NT2/D1 (cell line): ENCODE measurements at regions not wholly inside any gene's neighbourhood (a gene's known extent, or its start where the extent isn't known, plus 50 kb on each side); places are given as distances from the start of the nearest gene placed in this dataset.

Experiments used
- DNase-seq: peaks from one replicate; pipeline ENCODE4 v3.0.0-alpha.2; 2011; ENCODE audit warnings: low read depth, low spot score
- H3K27me3 ChIP-seq: 2 replicates; pipeline ENCODE4 v1.6.0; 2011; ENCODE audit warnings: mild to moderate bottlenecking; ENCODE audit not compliant: insufficient read length, insufficient read depth
- H3K36me3 ChIP-seq: 2 replicates; pipeline ENCODE4 v1.6.1; 2011; ENCODE audit warnings: mild to moderate bottlenecking, low read length, mixed read lengths; ENCODE audit not compliant: insufficient read depth, insufficient read length
- H3K4me1 ChIP-seq: 2 replicates; pipeline ENCODE4 v1.5.1; 2011; ENCODE audit not compliant: insufficient read depth, insufficient read length
- H3K4me3 ChIP-seq: 2 replicates; pipeline ENCODE4 v1.5.1; 2011; ENCODE audit warnings: low read depth; ENCODE audit not compliant: insufficient read length
- H3K9ac ChIP-seq: 2 replicates; pipeline ENCODE4 v1.6.0; 2011; ENCODE audit warnings: low read depth; ENCODE audit not compliant: insufficient read length
- H3K9me3 ChIP-seq: 2 replicates; pipeline ENCODE4 v1.5.1; 2011; ENCODE audit warnings: mild to moderate bottlenecking, low read length; ENCODE audit not compliant: insufficient read depth
- SUZ12 ChIP-seq: IDR thresholded peaks from 2 replicates; pipeline ENCODE4 v1.6.1; 2011; ENCODE audit not compliant: insufficient read length, insufficient read depth; ENCODE audit errors: extremely low read depth
- YY1 ChIP-seq: IDR thresholded peaks from 2 replicates; pipeline ENCODE4 v1.6.1; 2011; ENCODE audit not compliant: insufficient read length, insufficient read depth
- ZNF274 ChIP-seq: IDR thresholded peaks from 2 replicates; pipeline ENCODE4 v1.6.1; 2011; ENCODE audit warnings: mild to moderate bottlenecking, low read depth, low read length

GRCh38 chr5:92492908-92493307 is 1088.1 kb downstream of the NR2F1-AS1 start:
- Histone ChIP-seq H3K4me3 (no peak overlapping the region), H3K27me3 (no peaks in the 10 kb centered on the region), H3K9ac (no peak overlapping the region), H3K9me3 (no peaks in the 10 kb centered on the region), H3K36me3 (no peaks in the 10 kb centered on the region), H3K4me1 (no peaks in the 10 kb centered on the region)
- no peak for DNase-seq
- no peak for TF ChIP-seq YY1
- TF ChIP-seq ZNF274 = no peak
- TF ChIP-seq SUZ12 = no peak

GRCh38 chr5:92484484-92484883 is 1096.5 kb downstream of the NR2F1-AS1 start:
- Histone ChIP-seq H3K4me1 (no peaks in the 10 kb centered on the region), H3K9ac (no peak overlapping the region), H3K27me3 (no peaks in the 10 kb centered on the region), H3K9me3 (no peaks in the 10 kb centered on the region), H3K4me3 (no peak overlapping the region), H3K36me3 (no peaks in the 10 kb centered on the region)
- TF ChIP-seq SUZ12 = no peak
- TF ChIP-seq YY1 = no peak
- TF ChIP-seq ZNF274 = no peak
- DNase-seq = no peak

GRCh38 chr5:92472981-92473566 is 1090.0 kb upstream of the ARRDC3 start:
- Histone ChIP-seq H3K4me3 (no peak overlapping the region), H3K9ac (no peak overlapping the region), H3K9me3 (no peaks in the 10 kb centered on the region), H3K27me3 (no peaks in the 10 kb centered on the region), H3K36me3 (no peaks in the 10 kb centered on the region), H3K4me1 (no peaks in the 10 kb centered on the region)
- TF ChIP-seq ZNF274 (no peak), YY1 (no peak), SUZ12 (no peak)
- DNase-seq = no peak

GRCh38 chr5:92471861-92472260 is 1088.7 kb upstream of the ARRDC3 start:
- Histone ChIP-seq H3K4me3 (no peak overlapping the region), H3K4me1 (no peaks in the 10 kb centered on the region), H3K9ac (no peak overlapping the region), H3K36me3 (no peaks in the 10 kb centered on the region), H3K9me3 (no peaks in the 10 kb centered on the region), H3K27me3 (no peaks in the 10 kb centered on the region)
- no peak for TF ChIP-seq ZNF274
- TF ChIP-seq YY1 = no peak
- TF ChIP-seq SUZ12 = no peak
- no peak for DNase-seq

GRCh38 chr5:92470770-92471169 is 1087.7 kb upstream of the ARRDC3 start:
- TF ChIP-seq SUZ12 (no peak), YY1 (no peak), ZNF274 (no peak)
- Histone ChIP-seq H3K9me3 (no peaks in the 10 kb centered on the region), H3K4me3 (no peak overlapping the region), H3K9ac (no peak overlapping the region), H3K27me3 (no peaks in the 10 kb centered on the region), H3K4me1 (no peaks in the 10 kb centered on the region), H3K36me3 (no peaks in the 10 kb centered on the region)
- no peak for DNase-seq

- H3K9ac ChIP-seq = no peak overlapping the region
- no peaks in the 10 kb centered on the region for H3K9me3 ChIP-seq
- TF ChIP-seq ZNF274 (no peak), SUZ12 (no peak), YY1 (no peak)
- H3K27me3 ChIP-seq = no peaks in the 10 kb centered on the region
- no peaks in the 10 kb centered on the region for H3K36me3 ChIP-seq
- H3K4me3 ChIP-seq = no peak overlapping the region
- H3K4me1 ChIP-seq = no peaks in the 10 kb centered on the region
- no peak for DNase-seq
These were observed 1085.2 kb upstream of the ARRDC3 start for GRCh38 chr5:92468295-92468694.

GRCh38 chr5:92467695-92468094 is 1084.6 kb upstream of the ARRDC3 start:
- Histone ChIP-seq H3K9ac (no peak overlapping the region), H3K9me3 (no peaks in the 10 kb centered on the region), H3K4me3 (no peak overlapping the region), H3K36me3 (no peaks in the 10 kb centered on the region), H3K27me3 (no peaks in the 10 kb centered on the region), H3K4me1 (no peaks in the 10 kb centered on the region)
- no peak for DNase-seq
- TF ChIP-seq ZNF274 (no peak), YY1 (no peak), SUZ12 (no peak)
